Tibial artery (tissue), 4 donors: ENCODE measurements at regions not wholly inside any gene's neighbourhood (a gene's known extent, or its start where the extent isn't known, plus 50 kb on each side); places are given as distances from the start of the nearest gene placed in this dataset.

Source experiments
- DNase-seq, 2 donors: peaks; one replicate each; pipeline ENCODE4 v3.0.0-alpha.2; 2019
- H3K27ac ChIP-seq, 2 donors: fragments of 200-600 bp; sonication (generic) in 1 of 2; 1 replicate in 1 of 2; 2 replicates in 1 of 2; pipeline ENCODE4 v1.5.1; 2018 to 2019; ENCODE audit warnings: mild to moderate bottlenecking in 1 of 2
- H3K27me3 ChIP-seq, 2 donors: fragments of 200-600 bp; sonication (generic) in 1 of 2; one replicate each; pipeline versions ENCODE4 v1.5.1 to v1.6.0; 2016 to 2019
- H3K36me3 ChIP-seq, 3 donors: fragments of 200-600 bp; sonication (generic) in 2 of 3; one replicate each; pipeline ENCODE4 v1.5.1; 2016 to 2019; ENCODE audit warnings: mild to moderate bottlenecking in 2 of 3
- H3K4me1 ChIP-seq, 4 donors: fragments of 200-600 bp; sonication (generic) in 2 of 4; 1 replicate in 3 of 4; 2 replicates in 1 of 4; pipeline ENCODE4 v1.5.1; 2016 to 2019
- H3K4me3 ChIP-seq, 2 donors: fragments of 200-600 bp; sonication (generic) in 1 of 2; 1 replicate in 1 of 2; 2 replicates in 1 of 2; pipeline ENCODE4 v1.5.1; 2018 to 2019; ENCODE audit warnings: mild to moderate bottlenecking in 2 of 2
- H3K9me3 ChIP-seq, 3 donors: fragments of 200-600 bp; sonication (generic) in 1 of 3; one replicate each; pipeline ENCODE4 v1.5.1; 2016 to 2019
- intact Hi-C: fragments of 100-400 bp; cut with DNase I; formaldehyde crosslinking; loops from one replicate; pipeline ENCODE4 v1.15.0; 2023; ENCODE audit warnings: low total_unique reads
- TF ChIP-seq, protein P1 (sequence below), 2 experiments: fragments of 200-600 bp in 1 of 2; fragments of 450-650 bp in 1 of 2; IDR thresholded peaks; one replicate each; pipeline ENCODE4 v1.5.1; 2017 to 2019; ENCODE audit warnings: antibody characterized with exemption in 2 of 2, mild to moderate bottlenecking in 1 of 2, moderate library complexity in 1 of 2

DNA sequence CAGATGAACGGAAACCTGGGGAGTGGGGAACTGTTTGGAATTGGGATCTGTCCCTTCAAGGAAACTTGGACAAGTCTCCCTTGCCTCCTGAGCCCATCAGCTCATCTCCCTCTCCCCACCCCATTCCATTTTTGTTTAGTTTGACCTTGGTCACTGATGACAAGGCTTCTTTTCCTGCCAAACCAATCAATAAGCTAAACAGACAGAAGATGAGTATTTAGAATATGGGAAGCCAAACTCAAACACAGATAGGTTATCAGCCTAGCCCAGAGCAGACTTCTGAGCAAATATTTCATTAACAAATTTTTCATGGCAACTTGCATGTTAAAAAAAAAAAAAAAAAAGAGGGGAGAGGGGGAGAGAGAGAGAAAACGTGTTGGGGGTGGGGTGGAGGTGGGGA, 337.2 kb upstream of the PROX1 start:
- DNase-seq = no peak
- Histone ChIP-seq H3K36me3 (no peaks in the 10 kb centered on the region), H3K9me3 (no peaks in the 10 kb centered on the region), H3K4me3 (no peak overlapping the region), H3K27ac (no peak overlapping the region), H3K4me1 (no peaks in the 10 kb centered on the region), H3K27me3 (no peaks in the 10 kb centered on the region)
- TF ChIP-seq, protein P1, sequence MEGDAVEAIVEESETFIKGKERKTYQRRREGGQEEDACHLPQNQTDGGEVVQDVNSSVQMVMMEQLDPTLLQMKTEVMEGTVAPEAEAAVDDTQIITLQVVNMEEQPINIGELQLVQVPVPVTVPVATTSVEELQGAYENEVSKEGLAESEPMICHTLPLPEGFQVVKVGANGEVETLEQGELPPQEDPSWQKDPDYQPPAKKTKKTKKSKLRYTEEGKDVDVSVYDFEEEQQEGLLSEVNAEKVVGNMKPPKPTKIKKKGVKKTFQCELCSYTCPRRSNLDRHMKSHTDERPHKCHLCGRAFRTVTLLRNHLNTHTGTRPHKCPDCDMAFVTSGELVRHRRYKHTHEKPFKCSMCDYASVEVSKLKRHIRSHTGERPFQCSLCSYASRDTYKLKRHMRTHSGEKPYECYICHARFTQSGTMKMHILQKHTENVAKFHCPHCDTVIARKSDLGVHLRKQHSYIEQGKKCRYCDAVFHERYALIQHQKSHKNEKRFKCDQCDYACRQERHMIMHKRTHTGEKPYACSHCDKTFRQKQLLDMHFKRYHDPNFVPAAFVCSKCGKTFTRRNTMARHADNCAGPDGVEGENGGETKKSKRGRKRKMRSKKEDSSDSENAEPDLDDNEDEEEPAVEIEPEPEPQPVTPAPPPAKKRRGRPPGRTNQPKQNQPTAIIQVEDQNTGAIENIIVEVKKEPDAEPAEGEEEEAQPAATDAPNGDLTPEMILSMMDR (IDR thresholded peaks at IDR 0.05) = no peak
- intact Hi-C loops = no loop called here

DNA sequence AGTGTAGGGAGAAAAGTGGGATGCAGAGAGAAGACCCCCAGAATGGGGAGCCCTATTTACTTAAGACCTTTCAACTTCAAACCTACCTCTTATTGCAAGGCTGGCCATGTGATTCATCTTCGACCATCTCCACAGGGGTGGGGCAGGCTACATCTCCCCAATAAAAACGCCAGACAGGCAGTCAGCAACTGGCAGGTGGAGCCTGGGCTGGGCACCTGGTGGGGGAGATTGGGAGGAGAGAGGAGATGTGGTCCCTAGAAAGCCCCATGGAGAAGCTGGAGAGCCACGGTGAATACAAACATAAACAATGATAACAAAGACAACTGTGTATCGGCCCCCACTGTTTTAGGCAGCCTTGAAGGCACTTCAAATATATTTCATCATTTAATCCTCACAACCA, 336.7 kb upstream of the PROX1 start:
- Histone ChIP-seq H3K27ac (no peak overlapping the region), H3K36me3 (no peaks in the 10 kb centered on the region), H3K9me3 (no peaks in the 10 kb centered on the region), H3K27me3 (no peaks in the 10 kb centered on the region), H3K4me3 (no peak overlapping the region), H3K4me1 (no peaks in the 10 kb centered on the region)
- DNase-seq = no peak
- TF ChIP-seq, protein P1 (IDR thresholded peaks at IDR 0.05) = no peak
- intact Hi-C loops = no loop called here

DNA sequence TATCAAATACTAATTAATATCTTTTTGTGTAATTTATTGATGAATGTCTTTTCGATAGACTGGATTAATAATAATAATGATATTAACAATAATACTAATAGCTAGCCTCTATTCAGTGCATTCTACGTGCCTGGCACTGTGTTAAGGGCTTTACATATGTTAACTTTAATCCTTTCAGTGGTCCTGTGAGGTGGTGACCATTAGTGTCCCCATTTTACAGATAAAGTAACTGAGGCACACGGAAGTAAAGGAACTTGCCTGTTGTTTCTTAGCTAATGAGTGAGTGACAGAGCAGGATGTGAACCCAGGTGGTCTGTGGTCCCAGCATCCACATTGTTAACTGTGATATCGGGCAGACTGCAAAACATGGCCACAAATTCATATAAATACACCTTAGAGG, 335.7 kb upstream of the PROX1 start:
- no peak overlapping the region for H3K4me3 ChIP-seq
- H3K27ac ChIP-seq = no peak overlapping the region
- no peaks in the 10 kb centered on the region for H3K9me3 ChIP-seq
- TF ChIP-seq, protein P1 (IDR thresholded peaks at IDR 0.05) = no peak
- intact Hi-C loops = no loop called here
- H3K27me3 ChIP-seq = no peaks in the 10 kb centered on the region
- DNase-seq = no peak
- no peaks in the 10 kb centered on the region for H3K4me1 ChIP-seq
- no peaks in the 10 kb centered on the region for H3K36me3 ChIP-seq

DNA sequence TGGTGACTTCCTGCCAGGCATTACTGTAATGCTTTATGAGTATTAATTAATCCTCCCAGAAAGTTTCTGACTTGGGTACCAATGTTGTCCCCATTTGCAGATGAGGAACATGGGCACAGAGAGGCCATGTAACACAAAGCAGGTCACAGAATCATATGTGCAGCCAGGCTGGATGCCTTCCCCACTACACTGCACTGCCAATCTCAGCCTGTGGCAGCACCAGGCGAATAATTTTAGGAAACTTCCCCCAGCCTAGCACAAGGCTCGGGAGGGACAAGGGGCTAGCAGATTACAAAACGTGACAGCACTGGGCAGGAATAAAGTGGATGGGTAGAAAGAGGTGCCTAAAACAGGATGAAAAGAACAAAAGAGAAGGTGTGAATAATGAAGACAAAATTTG, 331.7 kb upstream of the PROX1 start:
- intact Hi-C loops = no loop called here

DNA sequence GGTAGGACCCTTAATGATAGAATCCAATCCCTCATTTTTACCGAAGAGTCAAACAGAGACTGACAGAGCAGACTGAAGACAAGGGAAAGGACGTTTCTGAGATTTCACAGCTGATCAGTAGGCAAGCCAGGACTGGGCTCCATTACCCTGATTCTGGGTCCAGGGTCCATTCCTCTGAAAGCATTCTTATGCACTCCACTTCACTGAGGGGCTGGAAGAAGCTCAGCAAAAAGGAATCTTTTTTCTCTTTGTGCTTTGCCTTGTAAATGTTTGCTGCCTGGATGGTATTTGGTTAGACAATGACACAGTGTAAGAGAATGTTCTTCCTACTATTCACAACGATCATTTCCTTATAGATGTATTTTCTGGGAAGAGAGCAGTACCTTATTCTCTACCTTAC, 331.3 kb upstream of the PROX1 start:
- H3K4me1 ChIP-seq = no peaks in the 10 kb centered on the region
- no peak overlapping the region for H3K4me3 ChIP-seq
- H3K36me3 ChIP-seq = no peaks in the 10 kb centered on the region
- H3K27ac ChIP-seq = no peak overlapping the region
- intact Hi-C loops = no loop called here
- no peak for DNase-seq
- no peaks in the 10 kb centered on the region for H3K9me3 ChIP-seq
- no peaks in the 10 kb centered on the region for H3K27me3 ChIP-seq
- TF ChIP-seq, protein P1 (IDR thresholded peaks at IDR 0.05) = no peak

More for the DNA sequence above, 331.7 kb upstream of the PROX1 start:
- Histone ChIP-seq H3K4me3 (no peak overlapping the region), H3K27me3 (no peaks in the 10 kb centered on the region), H3K4me1 (no peaks in the 10 kb centered on the region), H3K36me3 (no peaks in the 10 kb centered on the region), H3K9me3 (no peaks in the 10 kb centered on the region), H3K27ac (no peak overlapping the region)
- TF ChIP-seq, protein P1 (IDR thresholded peaks at IDR 0.05) = no peak
- DNase-seq = no peak

DNA sequence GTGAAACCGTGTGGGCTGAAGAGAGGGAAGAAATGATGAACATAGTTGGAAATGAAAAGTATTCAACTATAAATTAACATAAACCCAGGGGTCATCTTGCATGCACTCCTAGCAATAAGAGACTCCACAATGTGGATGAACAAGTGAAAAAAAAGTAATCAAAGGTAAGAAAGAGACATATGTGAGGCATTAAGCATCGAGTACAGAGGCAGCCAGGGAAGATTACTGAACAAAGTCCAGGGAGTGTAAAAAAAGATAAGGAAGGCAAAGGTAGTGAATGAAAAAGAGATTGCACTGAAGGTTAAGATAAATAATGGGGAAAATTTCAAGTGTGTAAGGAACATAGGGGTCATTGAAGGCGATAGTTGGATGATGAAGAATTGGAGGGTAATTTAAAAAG, 330.8 kb upstream of the PROX1 start:
- Histone ChIP-seq H3K4me3 (no peak overlapping the region), H3K27me3 (no peaks in the 10 kb centered on the region), H3K27ac (no peak overlapping the region), H3K36me3 (no peaks in the 10 kb centered on the region), H3K9me3 (no peaks in the 10 kb centered on the region), H3K4me1 (no peaks in the 10 kb centered on the region)
- no peak for DNase-seq
- intact Hi-C loops = no loop called here
- TF ChIP-seq, protein P1 (IDR thresholded peaks at IDR 0.05) = no peak
